ENCODE measurements at regions not wholly inside any gene's neighbourhood (a gene's known extent, or its start where the extent isn't known, plus 50 kb on each side); places are given as distances from the start of the nearest gene placed in this dataset.

DNA sequence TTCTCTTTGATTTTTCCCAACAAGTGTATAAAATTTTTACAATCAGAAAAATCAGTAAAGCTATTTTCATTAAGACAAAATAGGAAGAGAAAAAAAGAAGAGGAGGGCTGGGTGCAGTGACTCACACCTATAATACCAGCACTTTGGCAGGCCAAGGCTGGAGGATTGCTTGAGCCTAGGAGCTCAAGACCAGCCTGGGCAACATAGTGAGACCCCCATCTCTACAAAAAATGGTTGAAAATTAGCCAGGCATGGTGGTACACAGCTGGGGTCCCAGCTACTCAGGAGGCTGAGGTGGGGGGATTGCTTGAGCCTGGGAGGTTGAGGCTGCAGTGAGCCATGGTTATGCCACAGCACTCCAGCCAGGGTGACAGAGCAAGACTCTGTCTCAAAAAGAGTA, 172.3 kb downstream of the AKR1D1 start:
- TF ChIP-seq, protein P1, sequence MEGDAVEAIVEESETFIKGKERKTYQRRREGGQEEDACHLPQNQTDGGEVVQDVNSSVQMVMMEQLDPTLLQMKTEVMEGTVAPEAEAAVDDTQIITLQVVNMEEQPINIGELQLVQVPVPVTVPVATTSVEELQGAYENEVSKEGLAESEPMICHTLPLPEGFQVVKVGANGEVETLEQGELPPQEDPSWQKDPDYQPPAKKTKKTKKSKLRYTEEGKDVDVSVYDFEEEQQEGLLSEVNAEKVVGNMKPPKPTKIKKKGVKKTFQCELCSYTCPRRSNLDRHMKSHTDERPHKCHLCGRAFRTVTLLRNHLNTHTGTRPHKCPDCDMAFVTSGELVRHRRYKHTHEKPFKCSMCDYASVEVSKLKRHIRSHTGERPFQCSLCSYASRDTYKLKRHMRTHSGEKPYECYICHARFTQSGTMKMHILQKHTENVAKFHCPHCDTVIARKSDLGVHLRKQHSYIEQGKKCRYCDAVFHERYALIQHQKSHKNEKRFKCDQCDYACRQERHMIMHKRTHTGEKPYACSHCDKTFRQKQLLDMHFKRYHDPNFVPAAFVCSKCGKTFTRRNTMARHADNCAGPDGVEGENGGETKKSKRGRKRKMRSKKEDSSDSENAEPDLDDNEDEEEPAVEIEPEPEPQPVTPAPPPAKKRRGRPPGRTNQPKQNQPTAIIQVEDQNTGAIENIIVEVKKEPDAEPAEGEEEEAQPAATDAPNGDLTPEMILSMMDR (IDR thresholded peaks at IDR 0.05): no peak
- TF ChIP-seq EZH2 (IDR thresholded peaks at IDR 0.05; ENCODE audit: borderline replicate concordance, insufficient read depth, low read depth, low read length, poor library complexity, severe bottlenecking): no peak
